ENCODE measurements at regions not wholly inside any gene's neighbourhood (a gene's known extent, or its start where the extent isn't known, plus 50 kb on each side); places are given as distances from the start of the nearest gene placed in this dataset.

DNA sequence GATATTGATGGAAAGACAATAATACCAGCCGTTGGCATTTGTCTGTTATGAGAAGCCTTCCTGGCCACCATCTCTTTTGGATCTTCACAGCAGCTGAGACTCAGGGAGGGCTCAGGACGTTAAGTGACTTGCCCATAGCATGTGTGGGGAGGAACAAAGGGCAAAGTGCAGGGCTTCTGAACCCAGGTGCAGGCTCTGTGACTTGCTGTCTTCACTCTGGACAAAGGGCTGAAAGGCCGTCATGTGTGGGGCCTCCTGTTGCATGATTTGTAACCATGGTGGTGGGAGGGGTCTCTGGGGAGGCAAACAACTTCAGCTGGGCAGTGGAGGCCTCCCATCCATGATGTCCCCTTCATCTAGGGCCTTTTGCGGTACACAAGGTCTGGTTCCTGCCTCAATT lies 65.5 kb upstream of the SIX2 start:
- TF ChIP-seq, protein P1, sequence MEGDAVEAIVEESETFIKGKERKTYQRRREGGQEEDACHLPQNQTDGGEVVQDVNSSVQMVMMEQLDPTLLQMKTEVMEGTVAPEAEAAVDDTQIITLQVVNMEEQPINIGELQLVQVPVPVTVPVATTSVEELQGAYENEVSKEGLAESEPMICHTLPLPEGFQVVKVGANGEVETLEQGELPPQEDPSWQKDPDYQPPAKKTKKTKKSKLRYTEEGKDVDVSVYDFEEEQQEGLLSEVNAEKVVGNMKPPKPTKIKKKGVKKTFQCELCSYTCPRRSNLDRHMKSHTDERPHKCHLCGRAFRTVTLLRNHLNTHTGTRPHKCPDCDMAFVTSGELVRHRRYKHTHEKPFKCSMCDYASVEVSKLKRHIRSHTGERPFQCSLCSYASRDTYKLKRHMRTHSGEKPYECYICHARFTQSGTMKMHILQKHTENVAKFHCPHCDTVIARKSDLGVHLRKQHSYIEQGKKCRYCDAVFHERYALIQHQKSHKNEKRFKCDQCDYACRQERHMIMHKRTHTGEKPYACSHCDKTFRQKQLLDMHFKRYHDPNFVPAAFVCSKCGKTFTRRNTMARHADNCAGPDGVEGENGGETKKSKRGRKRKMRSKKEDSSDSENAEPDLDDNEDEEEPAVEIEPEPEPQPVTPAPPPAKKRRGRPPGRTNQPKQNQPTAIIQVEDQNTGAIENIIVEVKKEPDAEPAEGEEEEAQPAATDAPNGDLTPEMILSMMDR (IDR thresholded peaks at IDR 0.05): no peak
- TF ChIP-seq POLR2A (IDR thresholded peaks at IDR 0.05): no peak
